ENCODE measurements at regions not wholly inside any gene's neighbourhood (a gene's known extent, or its start where the extent isn't known, plus 50 kb on each side); places are given as distances from the start of the nearest gene placed in this dataset.

GRCh38 chr7:22574754-22575520 lies 74.9 kb upstream of the STEAP1B start:
- TF ChIP-seq CTCF (IDR thresholded peaks at IDR 0.05) = no peak
- TF ChIP-seq EZH2 (IDR thresholded peaks at IDR 0.05) = no peak
- TF ChIP-seq EZH2phosphoT487 (IDR thresholded peaks at IDR 0.05) = no peak
